Common myeloid progenitor, CD34-positive (primary cell): ENCODE measurements at regions not wholly inside any gene's neighbourhood (a gene's known extent, or its start where the extent isn't known, plus 50 kb on each side); places are given as distances from the start of the nearest gene placed in this dataset.

Experiments
- CTCF ChIA-PET: fragments of 350-600 bp; sonication (Branson Sonifier 250); formaldehyde crosslinking; loops from one replicate; lab custom pipeline; 2021; ENCODE audit warnings: antibody characterized with exemption; lab: Charles Lee
- POLR2A ChIA-PET: fragments of 350-600 bp; sonication (Branson Sonifier 250); formaldehyde crosslinking; loops from one replicate; lab custom pipeline; 2021; ENCODE audit warnings: antibody characterized with exemption; lab: Charles Lee
- DNase-seq, 3 donors: peaks; one replicate each; pipeline versions ENCODE4 v3.0.0 to v3.0.0-alpha.2; 2013
- H3K27ac ChIP-seq, 2 experiments: 1 replicate in 1 of 2; 2 replicates in 1 of 2; pipeline ENCODE4 v1.7.0; 2013; ENCODE audit warnings: inconsistent platforms in 2 of 2, low read length in 2 of 2, mild to moderate bottlenecking in 2 of 2, low read depth in 1 of 2, moderate library complexity in 1 of 2; ENCODE audit not compliant: severe bottlenecking in 2 of 2, insufficient read depth in 1 of 2, poor library complexity in 1 of 2
- H3K27me3 ChIP-seq, 5 experiments: replicated peaks in 2 of 5; 1 replicate in 3 of 5; 2 replicates in 2 of 5; pipeline versions ENCODE4 v1.6.1 to v1.7.0; 2013; ENCODE audit warnings: low read length in 4 of 5, mild to moderate bottlenecking in 2 of 5, moderate library complexity in 2 of 5, inconsistent platforms in 1 of 5; ENCODE audit not compliant: insufficient read depth in 5 of 5, control insufficient read depth in 4 of 5
- H3K36me3 ChIP-seq, 4 experiments: 1 replicate in 2 of 4; 2 replicates in 2 of 4; pipeline versions ENCODE4 v1.6.1 to v1.7.0; 2013; ENCODE audit warnings: low read length in 3 of 4, control low read depth in 1 of 4, mild to moderate bottlenecking in 1 of 4; ENCODE audit not compliant: control insufficient read depth in 4 of 4, insufficient read depth in 4 of 4
- H3K4me1 ChIP-seq, 4 experiments: 1 replicate in 3 of 4; 2 replicates in 1 of 4; pipeline versions ENCODE4 v1.6.1 to v1.7.1; 2013; ENCODE audit warnings: low read length in 3 of 4, mild to moderate bottlenecking in 3 of 4, control low read depth in 1 of 4, inconsistent platforms in 1 of 4, moderate library complexity in 1 of 4; ENCODE audit not compliant: control insufficient read depth in 4 of 4, insufficient read depth in 4 of 4; ENCODE audit errors: control extremely low read depth in 1 of 4
- H3K4me3 ChIP-seq, 7 experiments: 1 replicate in 4 of 7; 2 replicates in 3 of 7; pipeline versions ENCODE4 v1.5.1 to v1.7.0; 2013; ENCODE audit warnings: mild to moderate bottlenecking in 7 of 7, low read length in 6 of 7, moderate library complexity in 6 of 7, inconsistent platforms in 2 of 7, low read depth in 2 of 7, control low read depth in 1 of 7; ENCODE audit not compliant: insufficient read depth in 4 of 7, control insufficient read depth in 1 of 7; ENCODE audit errors: extremely low read depth in 1 of 7
- H3K9me3 ChIP-seq, 5 experiments: 1 replicate in 4 of 5; 2 replicates in 1 of 5; pipeline versions ENCODE4 v1.6.1 to v1.7.1; 2013; ENCODE audit warnings: low read length in 4 of 5, mild to moderate bottlenecking in 2 of 5, inconsistent platforms in 1 of 5, low read depth in 1 of 5, moderate library complexity in 1 of 5; ENCODE audit not compliant: control insufficient read depth in 4 of 5, insufficient read depth in 2 of 5; ENCODE audit errors: control extremely low read depth in 1 of 5
- WGBS: methylation state at CpG from one replicate; pipeline ENCODE4 v1.1.5; 2013; ENCODE audit not compliant: insufficient coverage; 5-methylcytosine and 5-hydroxymethylcytosine counted together

- Histone ChIP-seq H3K4me3 (no peak overlapping the region), H3K9me3 (no peaks in the 10 kb centered on the region), H3K36me3 (no peaks in the 10 kb centered on the region), H3K27ac (no peak overlapping the region), H3K4me1 (no peaks in the 10 kb centered on the region), H3K27me3 (peaks cover 4 to 34% (median 9%) of the 10 kb centered on the region in 5 experiments)
- no peak for DNase-seq
- ChIA-PET CTCF (no interaction called here), POLR2A (no interaction called here)
- WGBS: 75% methylated on average over 8 of the region's 8 CpGs
These were observed 609.8 kb upstream of the MKI67 start for GRCh38 chr10:128735996-128736395.

DNA sequence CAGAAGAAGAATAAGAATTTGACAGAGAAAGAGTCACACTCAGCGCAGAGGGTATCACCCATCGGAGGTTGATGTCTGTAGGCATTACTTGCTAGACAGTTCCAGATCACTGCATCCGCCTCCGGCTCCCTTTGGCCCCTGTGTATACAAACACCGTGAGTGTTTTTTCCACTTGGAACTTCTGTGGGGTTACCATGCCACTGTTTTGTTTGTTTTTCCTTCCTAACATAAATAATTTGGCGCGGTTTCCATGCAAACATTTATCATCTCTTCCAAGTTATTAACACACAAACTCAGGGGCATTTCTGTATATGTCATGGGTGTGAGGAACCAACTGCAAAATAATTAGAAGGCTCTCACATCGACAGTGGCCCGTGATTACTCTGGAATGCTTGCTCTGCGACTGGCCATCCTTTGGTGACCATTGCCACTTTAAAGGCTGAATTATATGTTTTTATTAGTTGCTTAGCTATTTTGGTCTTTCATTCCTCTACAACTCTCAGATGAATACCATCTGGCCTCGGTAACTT, 612.2 kb upstream of the MKI67 start:
- Histone ChIP-seq H3K27ac (no peak overlapping the region), H3K36me3 (no peaks in the 10 kb centered on the region), H3K27me3 (peaks cover 4 to 38% (median 11%) of the 10 kb centered on the region in 5 experiments), H3K9me3 (no peaks in the 10 kb centered on the region), H3K4me1 (no peaks in the 10 kb centered on the region), H3K4me3 (no peak overlapping the region)
- 91% methylated on average over 6 of the region's 11 CpGs for WGBS
- DNase-seq: no peak
- ChIA-PET CTCF (no interaction called here), POLR2A (no interaction called here)

GRCh38 chr10:128739930-128740329, 613.7 kb upstream of the MKI67 start:
- POLR2A ChIA-PET: no interaction called here
- CTCF ChIA-PET: no interaction called here
- H3K27ac ChIP-seq: no peak overlapping the region
- no peak overlapping the region for H3K4me3 ChIP-seq
- DNase-seq: no peak
- 72% methylated on average over 9 of the region's 9 CpGs for WGBS
- H3K36me3 ChIP-seq: no peaks in the 10 kb centered on the region
- H3K9me3 ChIP-seq: no peaks in the 10 kb centered on the region
- H3K4me1 ChIP-seq: no peaks in the 10 kb centered on the region
- H3K27me3 ChIP-seq: peaks cover 4 to 30% (median 11%) of the 10 kb centered on the region in 5 experiments

DNA sequence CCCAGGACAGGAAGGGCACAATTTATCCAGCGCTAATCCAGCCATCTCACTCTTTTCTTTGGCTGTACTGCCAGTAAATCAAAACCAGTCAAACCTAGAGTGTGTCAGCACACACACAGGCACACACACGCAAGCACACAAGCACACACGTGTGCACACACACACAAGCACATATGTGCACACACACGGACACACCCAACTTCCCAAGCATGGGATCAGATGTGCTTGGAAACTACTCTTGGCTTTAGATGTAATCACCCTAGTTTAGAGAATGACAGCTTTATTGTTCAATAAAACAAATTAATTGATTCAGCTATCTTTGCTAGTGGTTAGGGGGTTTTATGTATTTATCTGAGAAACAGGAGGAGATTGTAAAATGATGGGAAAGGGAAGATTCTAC, 615.0 kb upstream of the MKI67 start:
- Histone ChIP-seq H3K4me1 (no peaks in the 10 kb centered on the region), H3K27ac (no peak overlapping the region), H3K36me3 (no peaks in the 10 kb centered on the region), H3K27me3 (peaks cover 4 to 36% (median 11%) of the 10 kb centered on the region in 5 experiments), H3K4me3 (no peak overlapping the region), H3K9me3 (no peaks in the 10 kb centered on the region)
- no peak for DNase-seq
- CTCF ChIA-PET: no interaction called here
- WGBS: 100% methylated on average over 2 of the region's 4 CpGs
- POLR2A ChIA-PET: no interaction called here

DNA sequence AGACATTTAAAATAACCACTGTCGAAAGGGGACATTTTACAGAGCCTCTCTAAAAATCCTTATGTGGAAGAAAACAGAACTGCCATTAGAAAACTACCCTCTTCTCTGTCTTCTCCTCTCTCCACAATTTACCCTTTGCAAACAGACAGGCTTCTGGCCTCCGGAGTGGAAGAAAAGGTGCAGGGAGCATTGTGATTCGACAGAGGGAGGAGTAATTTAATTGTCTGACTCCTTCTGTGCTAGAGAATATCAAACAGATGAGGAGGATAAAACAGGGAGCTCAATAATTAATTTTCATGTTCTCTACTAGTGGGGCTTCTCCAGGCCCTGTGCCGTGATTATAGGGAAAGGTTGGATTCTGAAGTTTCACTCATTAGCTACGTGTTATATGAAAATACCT, 615.5 kb upstream of the MKI67 start:
- Histone ChIP-seq H3K27me3 (peaks cover 4 to 34% (median 10%) of the 10 kb centered on the region in 5 experiments), H3K36me3 (no peaks in the 10 kb centered on the region), H3K9me3 (no peaks in the 10 kb centered on the region), H3K4me3 (no peak overlapping the region), H3K27ac (no peak overlapping the region), H3K4me1 (no peaks in the 10 kb centered on the region)
- ChIA-PET POLR2A (no interaction called here), CTCF (no interaction called here)
- no peak for DNase-seq
- WGBS: 86% methylated on average over 5 of the region's 5 CpGs

DNA sequence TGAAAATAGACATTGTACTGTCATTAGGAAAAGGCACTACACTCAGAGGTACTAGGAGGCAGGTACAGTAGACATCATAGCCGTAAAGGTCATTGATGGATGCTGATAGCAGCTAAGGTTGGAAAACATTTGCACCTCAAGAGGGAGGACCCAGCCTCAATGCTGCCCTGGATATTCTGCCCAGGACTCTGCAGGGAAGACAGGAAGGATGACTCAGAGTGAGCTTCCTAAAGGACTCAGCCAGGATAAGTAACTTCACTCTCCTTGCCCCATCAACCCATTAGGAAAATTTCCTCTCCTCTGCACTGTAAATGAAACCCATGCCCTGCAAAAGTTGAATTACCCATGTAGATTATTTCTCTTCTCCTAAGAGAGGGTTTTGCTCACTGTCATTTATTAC, 617.9 kb upstream of the MKI67 start:
- 88% methylated on average over 1 of the region's 1 CpG for WGBS
- no peak overlapping the region for H3K27ac ChIP-seq
- no peak overlapping the region for H3K4me3 ChIP-seq
- POLR2A ChIA-PET: no interaction called here
- peaks cover 0 to 38% (median 11%) of the 10 kb centered on the region in 5 experiments for H3K27me3 ChIP-seq
- H3K36me3 ChIP-seq: no peaks in the 10 kb centered on the region
- CTCF ChIA-PET: no interaction called here
- DNase-seq: no peak
- H3K4me1 ChIP-seq: no peaks in the 10 kb centered on the region
- no peaks in the 10 kb centered on the region for H3K9me3 ChIP-seq

- no peak overlapping the region for H3K27ac ChIP-seq
- no peak overlapping the region for H3K4me3 ChIP-seq
- no peak for DNase-seq
- ChIA-PET CTCF (no interaction called here), POLR2A (no interaction called here)
- no peaks in the 10 kb centered on the region for H3K9me3 ChIP-seq
- H3K36me3 ChIP-seq: no peaks in the 10 kb centered on the region
- no peaks in the 10 kb centered on the region for H3K4me1 ChIP-seq
- H3K27me3 ChIP-seq: peaks cover 0 to 33% (median 11%) of the 10 kb centered on the region in 5 experiments
- WGBS: 100% methylated on average over 1 of the region's 1 CpG
These were observed 618.6 kb upstream of the MKI67 start for GRCh38 chr10:128744811-128745305.
